Spleen (tissue), 11 donors: ENCODE measurements at regions not wholly inside any gene's neighbourhood (a gene's known extent, or its start where the extent isn't known, plus 50 kb on each side); places are given as distances from the start of the nearest gene placed in this dataset.

Experiments
- DNase-seq: peaks from one replicate; pipeline ENCODE4 v3.0.0-alpha.2; 2020
- H3K27ac ChIP-seq, 8 donors: fragments of 200-600 bp; sonication (generic) in 7 of 8; 1 replicate in 4 of 8; 2 replicates in 4 of 8; pipeline versions ENCODE4 v1.5.0 to v1.8.0; 2016 to 2021; ENCODE audit warnings: inconsistent platforms in 4 of 8, mild to moderate bottlenecking in 4 of 8, moderate library complexity in 1 of 8
- H3K27me3 ChIP-seq, 7 donors: fragments of 200-600 bp; sonication (generic) in 6 of 7; replicated peaks in 1 of 7; 1 replicate in 4 of 7; 2 replicates in 3 of 7; pipeline versions ENCODE4 v1.5.0 to v1.8.0; 2016 to 2021; ENCODE audit warnings: inconsistent platforms in 3 of 7, mild to moderate bottlenecking in 1 of 7
- H3K36me3 ChIP-seq, 6 donors: fragments of 200-600 bp; sonication (generic) in 5 of 6; 1 replicate in 4 of 6; 2 replicates in 2 of 6; pipeline versions ENCODE4 v1.5.0 to v1.8.0; 2016 to 2021; ENCODE audit warnings: inconsistent platforms in 2 of 6
- H3K4me1 ChIP-seq, 6 donors: fragments of 200-600 bp; sonication (generic) in 5 of 6; 1 replicate in 3 of 6; 2 replicates in 3 of 6; pipeline versions ENCODE4 v1.5.0 to v1.8.0; 2016 to 2021; ENCODE audit warnings: inconsistent platforms in 3 of 6
- H3K4me3 ChIP-seq, 8 donors: fragments of 200-600 bp; sonication (generic) in 7 of 8; 1 replicate in 4 of 8; 2 replicates in 4 of 8; pipeline versions ENCODE4 v1.5.0 to v1.8.0; 2016 to 2021; ENCODE audit warnings: inconsistent platforms in 4 of 8, mild to moderate bottlenecking in 4 of 8, moderate library complexity in 2 of 8
- H3K9me3 ChIP-seq, 8 donors: fragments of 200-600 bp; sonication (generic) in 7 of 8; 1 replicate in 4 of 8; 2 replicates in 4 of 8; pipeline versions ENCODE4 v1.5.0 to v1.8.0; 2016 to 2021; ENCODE audit warnings: inconsistent platforms in 4 of 8
- POLR2A ChIP-seq, 3 donors: fragments of 450-650 bp; IDR thresholded peaks; one replicate each; pipeline ENCODE4 v1.5.1; 2017; ENCODE audit warnings: antibody characterized with exemption in 3 of 3, mild to moderate bottlenecking in 1 of 3
- POLR2AphosphoS5 ChIP-seq, 3 donors: sonication (generic); formaldehyde crosslinking; IDR thresholded peaks; one replicate each; pipeline ENCODE4 v1.5.1; 2017; ENCODE audit warnings: antibody characterized with exemption in 3 of 3
- WGBS, 5 donors: extraction: QIAGEN DNeasy Blood & Tissue Kit in 3 of 5; methylation state at CpG; one replicate each; pipeline versions ENCODE4 v1.1.5 to v1.1.7; 2013 to 2018; 5-methylcytosine and 5-hydroxymethylcytosine counted together
- intact Hi-C: fragments of 100-400 bp; cut with DNase I; formaldehyde crosslinking; loops from one replicate; pipeline ENCODE4 v1.15.0; 2023; ENCODE audit warnings: low total_unique reads
- TF ChIP-seq, protein P1 (sequence below), 11 experiments: fragments of 200-600 bp in 7 of 11; fragments of 450-650 bp in 4 of 11; sonication (generic) in 4 of 11; IDR thresholded peaks in 8 of 11; conservative IDR thresholded peaks in 3 of 11; 1 replicate in 7 of 11; 2 replicates in 4 of 11; pipeline versions ENCODE4 v1.4.0 to v1.8.0; 2016 to 2021; ENCODE audit warnings: antibody characterized with exemption in 11 of 11, inconsistent platforms in 4 of 11, mild to moderate bottlenecking in 1 of 11
- donor health status: healthy with polysubstance abuse.
- donor health status: DM: no; HTN: no; CAD: no; lungs with moderate emphysema.
- donor health status: DM: no; HTN: no; CAD: no.
- donor health status: Bipolar disorder and iron deficiency.
- donor health status: healthy.
- donor health status: DM: no; HTN: no; CAD: no.
- donor health status: DM: yes; HTN: yes; CAD: no.

DNA sequence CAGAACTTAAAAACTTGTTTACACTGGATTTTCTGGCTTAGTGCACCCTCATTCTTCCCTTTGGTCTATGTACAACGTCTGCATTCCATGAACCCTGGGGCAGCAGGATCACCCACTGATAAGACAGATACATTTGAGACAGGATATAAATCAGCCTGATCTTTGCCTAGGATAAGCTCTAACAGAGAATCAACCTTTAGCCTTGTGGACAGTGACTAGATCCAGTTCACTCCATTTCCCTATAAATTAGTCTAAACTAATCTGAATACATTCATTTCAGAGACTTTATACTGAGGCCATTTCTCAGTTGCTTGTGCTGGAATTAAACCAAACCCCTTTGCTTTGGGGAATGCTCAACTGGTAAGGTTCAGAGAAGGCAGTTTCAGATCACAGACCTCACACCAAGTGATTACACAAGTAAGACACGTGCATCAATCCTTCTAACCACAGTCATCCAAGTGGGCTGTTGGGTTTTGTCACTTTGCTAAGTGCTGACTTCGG, 639.8 kb upstream of the FZD8 start:
- WGBS, 5 donors, result 64 to 80% (median 66%) methylated on average over 3 of the region's 3 CpGs
- intact Hi-C loops, result no loop called here

DNA sequence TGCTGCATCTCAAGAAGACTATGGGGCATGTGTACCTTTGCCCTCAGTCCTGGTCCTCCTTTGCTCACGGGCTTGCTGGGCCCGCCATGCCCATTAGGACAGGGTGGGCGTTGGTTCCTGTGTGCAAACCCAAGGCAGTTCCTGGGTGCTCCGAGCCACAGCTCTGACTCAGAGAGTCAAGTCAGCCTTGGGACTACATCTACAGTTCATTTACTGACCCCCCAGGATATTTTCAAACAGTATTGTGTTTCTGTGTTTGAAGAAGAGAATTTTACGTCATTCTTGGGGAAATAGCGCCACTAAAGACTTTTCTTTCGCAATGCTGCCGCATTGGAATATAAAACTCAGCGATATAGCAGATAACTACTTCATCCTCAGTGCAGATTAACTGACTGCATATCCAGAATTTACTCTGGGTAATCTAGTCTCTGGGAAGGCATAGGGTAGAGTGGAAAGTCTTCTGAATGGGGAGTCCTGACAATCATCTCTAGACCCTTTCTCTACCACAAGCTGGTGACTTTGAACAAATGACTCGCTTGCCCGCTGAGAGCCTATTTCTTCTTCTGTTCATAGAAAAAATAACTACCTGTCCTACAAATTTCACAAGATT, 638.9 kb upstream of the FZD8 start:
- Histone ChIP-seq H3K36me3 (no peaks in the 10 kb centered on the region), H3K27me3 (no peaks in the 10 kb centered on the region), H3K9me3 (peaks cover 0 to 41% (median 14%) of the 10 kb centered on the region in 8 donors), H3K27ac (no peak overlapping the region), H3K4me1 (no peaks in the 10 kb centered on the region), H3K4me3 (no peak overlapping the region)
- 87 to 94% (median 91%) methylated on average over 10 to 11 of the region's 11 CpGs for WGBS, 5 donors
- TF ChIP-seq POLR2A (IDR thresholded peaks at IDR 0.05), result no peak
- no peak for TF ChIP-seq POLR2AphosphoS5 (IDR thresholded peaks at IDR 0.05)
- TF ChIP-seq, protein P1, sequence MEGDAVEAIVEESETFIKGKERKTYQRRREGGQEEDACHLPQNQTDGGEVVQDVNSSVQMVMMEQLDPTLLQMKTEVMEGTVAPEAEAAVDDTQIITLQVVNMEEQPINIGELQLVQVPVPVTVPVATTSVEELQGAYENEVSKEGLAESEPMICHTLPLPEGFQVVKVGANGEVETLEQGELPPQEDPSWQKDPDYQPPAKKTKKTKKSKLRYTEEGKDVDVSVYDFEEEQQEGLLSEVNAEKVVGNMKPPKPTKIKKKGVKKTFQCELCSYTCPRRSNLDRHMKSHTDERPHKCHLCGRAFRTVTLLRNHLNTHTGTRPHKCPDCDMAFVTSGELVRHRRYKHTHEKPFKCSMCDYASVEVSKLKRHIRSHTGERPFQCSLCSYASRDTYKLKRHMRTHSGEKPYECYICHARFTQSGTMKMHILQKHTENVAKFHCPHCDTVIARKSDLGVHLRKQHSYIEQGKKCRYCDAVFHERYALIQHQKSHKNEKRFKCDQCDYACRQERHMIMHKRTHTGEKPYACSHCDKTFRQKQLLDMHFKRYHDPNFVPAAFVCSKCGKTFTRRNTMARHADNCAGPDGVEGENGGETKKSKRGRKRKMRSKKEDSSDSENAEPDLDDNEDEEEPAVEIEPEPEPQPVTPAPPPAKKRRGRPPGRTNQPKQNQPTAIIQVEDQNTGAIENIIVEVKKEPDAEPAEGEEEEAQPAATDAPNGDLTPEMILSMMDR (IDR thresholded peaks at IDR 0.05 in 8 of 11, conservative IDR thresholded peaks at IDR 0.05 in 3 of 11), result no peak
- DNase-seq, result no peak
- intact Hi-C loops, result no loop called here

More for the DNA sequence above, 639.8 kb upstream of the FZD8 start:
- H3K36me3 ChIP-seq, result no peaks in the 10 kb centered on the region
- H3K9me3 ChIP-seq, result peaks cover 0 to 42% (median 21%) of the 10 kb centered on the region in 8 donors
- no peak overlapping the region for H3K27ac ChIP-seq
- H3K4me3 ChIP-seq, result no peak overlapping the region
- H3K4me1 ChIP-seq, result no peaks in the 10 kb centered on the region
- no peaks in the 10 kb centered on the region for H3K27me3 ChIP-seq
- DNase-seq, result no peak
- TF ChIP-seq, protein P1 (IDR thresholded peaks at IDR 0.05 in 8 of 11, conservative IDR thresholded peaks at IDR 0.05 in 3 of 11), result no peak
- TF ChIP-seq POLR2AphosphoS5 (IDR thresholded peaks at IDR 0.05), result no peak

DNA sequence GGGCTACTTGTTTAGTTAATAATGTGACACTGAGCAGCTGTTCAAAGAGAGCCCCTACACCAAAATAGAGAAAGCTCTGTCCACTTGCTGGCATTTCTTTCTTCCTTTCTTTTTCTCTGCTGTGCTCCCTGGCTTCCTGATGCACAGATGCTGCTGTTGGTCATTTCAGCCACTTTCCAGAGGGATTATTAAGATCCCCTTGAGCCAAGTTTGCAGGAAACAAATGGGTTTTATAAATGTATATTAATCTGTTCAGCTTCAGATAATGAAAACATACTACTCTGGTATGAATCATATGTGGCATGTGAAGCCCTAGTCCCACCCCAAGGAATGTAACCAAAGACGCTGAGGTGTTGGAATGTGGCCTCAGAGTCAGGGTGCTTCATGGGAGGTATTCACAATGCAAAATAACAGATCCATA, 638.2 kb upstream of the FZD8 start:
- DNase-seq, result no peak
- intact Hi-C loops, result no loop called here
- Histone ChIP-seq H3K36me3 (no peaks in the 10 kb centered on the region), H3K4me3 (no peak overlapping the region), H3K27ac (no peak overlapping the region), H3K4me1 (no peaks in the 10 kb centered on the region), H3K27me3 (no peaks in the 10 kb centered on the region), H3K9me3 (peaks cover 0 to 41% (median 11%) of the 10 kb centered on the region in 8 donors)
- 79 to 94% (median 89%) methylated on average over 1 of the region's 1 CpG for WGBS, 5 donors
- TF ChIP-seq POLR2AphosphoS5 (IDR thresholded peaks at IDR 0.05) (no peak), POLR2A (IDR thresholded peaks at IDR 0.05) (no peak)
- TF ChIP-seq, protein P1 (IDR thresholded peaks at IDR 0.05 in 8 of 11, conservative IDR thresholded peaks at IDR 0.05 in 3 of 11), result no peak

DNA sequence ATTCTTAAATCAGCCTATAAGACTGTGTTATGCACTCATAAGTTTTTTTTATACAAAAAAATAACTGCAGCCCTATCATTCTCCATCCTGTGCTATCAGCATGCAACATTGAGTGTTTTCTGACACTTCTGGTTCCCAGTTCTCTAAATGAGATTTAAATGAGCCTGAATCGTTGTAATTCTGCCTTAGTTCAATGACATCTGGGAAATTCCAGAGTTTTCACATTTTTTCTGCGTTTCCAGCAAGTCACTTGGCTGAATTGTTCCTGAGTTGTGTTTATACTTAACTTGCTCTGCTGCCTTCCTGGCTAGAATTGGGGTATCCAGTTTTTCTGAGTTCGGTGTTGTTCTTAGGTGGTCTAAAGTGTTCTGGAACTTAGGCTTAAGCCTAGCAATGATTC, 636.1 kb upstream of the FZD8 start:
- H3K4me1 ChIP-seq, result no peaks in the 10 kb centered on the region
- no peaks in the 10 kb centered on the region for H3K36me3 ChIP-seq
- H3K27ac ChIP-seq, result no peak overlapping the region
- H3K27me3 ChIP-seq, result no peaks in the 10 kb centered on the region
- peaks cover 0 to 39% (median 7%) of the 10 kb centered on the region in 8 donors for H3K9me3 ChIP-seq
- H3K4me3 ChIP-seq, result no peak overlapping the region
- TF ChIP-seq POLR2A (IDR thresholded peaks at IDR 0.05) (no peak), POLR2AphosphoS5 (IDR thresholded peaks at IDR 0.05) (no peak)
- TF ChIP-seq, protein P1 (IDR thresholded peaks at IDR 0.05 in 8 of 11, conservative IDR thresholded peaks at IDR 0.05 in 3 of 11), result no peak
- intact Hi-C loops, result no loop called here
- WGBS, 5 donors, result 46 to 69% (median 60%) methylated on average over 3 of the region's 3 CpGs
- DNase-seq, result no peak
